ENCODE measurements at regions not wholly inside any gene's neighbourhood (a gene's known extent, or its start where the extent isn't known, plus 50 kb on each side); places are given as distances from the start of the nearest gene placed in this dataset.

DNA sequence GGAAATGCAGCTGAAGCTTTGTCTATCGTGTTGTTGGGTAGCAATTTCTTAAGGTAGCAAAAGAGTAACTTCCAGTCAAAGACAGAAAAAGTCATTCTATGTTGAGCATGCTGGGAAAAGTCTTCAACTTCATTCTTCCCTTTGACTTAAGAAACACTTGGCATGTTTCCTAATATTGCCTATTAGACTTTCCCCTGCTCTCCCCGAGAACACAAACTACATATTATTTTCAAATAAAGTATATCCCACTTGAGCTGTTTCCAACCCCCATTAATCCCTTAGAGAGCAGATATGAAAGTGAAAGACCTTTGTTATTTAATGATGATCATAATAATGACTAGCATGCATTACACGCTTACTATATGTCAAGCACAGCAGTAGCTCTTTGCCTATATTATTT is 136.0 kb upstream of the SPOPL start:
- H3K27me3 ChIP-seq (ENCODE audit: control insufficient read depth in 2 of 2, insufficient read depth in 2 of 2, low read length in 2 of 2) = no peaks in the 10 kb centered on the region
- H3K79me2 ChIP-seq (ENCODE audit: insufficient read depth, low read length) = no peaks in the 10 kb centered on the region
- DNase-seq = no peak
- no peak overlapping the region for H3K27ac ChIP-seq (ENCODE audit: low read depth in 1 of 2, low read length in 2 of 2)
- no peaks in the 10 kb centered on the region for H4K20me1 ChIP-seq (ENCODE audit: insufficient read depth, low read length)
- H3K36me3 ChIP-seq (replicated peaks in 1 of 2; ENCODE audit: control insufficient read depth in 1 of 2, insufficient read depth in 2 of 2, low read length in 2 of 2) = no peaks in the 10 kb centered on the region
- WGBS (ENCODE audit: insufficient coverage) = 80% methylated on average over 1 of the region's 3 CpGs
- H3K4me3 ChIP-seq (replicated peaks in 1 of 3; ENCODE audit: low read depth in 2 of 3, low read length in 3 of 3) = no peak overlapping the region
- no peak overlapping the region for H3K4me2 ChIP-seq (replicated peaks; ENCODE audit: extremely low read depth, low read length, poor library complexity, severe bottlenecking)
- Mint-ChIP-seq H3K4me1 (peaks cover 1% of the 10 kb centered on the region), H3K27ac (no peak overlapping the region), H3K4me3 (no peak overlapping the region), H3K27me3 (ENCODE audit: low read depth in 3 of 3) (peaks cover 0 to 2% (median 0%) of the 10 kb centered on the region in 3 donors), H3K36me3 (no peaks in the 10 kb centered on the region), H3K9me3 (peaks cover 0 to 1% (median 0%) of the 10 kb centered on the region in 7 donors)
- H3K4me1 ChIP-seq (ENCODE audit: control insufficient read depth in 1 of 2, insufficient read depth in 2 of 2, low read length in 2 of 2) = no peaks in the 10 kb centered on the region
- no peaks in the 10 kb centered on the region for H3K9me3 ChIP-seq (replicated peaks in 1 of 2; ENCODE audit: control insufficient read depth in 1 of 2, insufficient read depth in 1 of 2, low read length in 2 of 2)
- H2AFZ ChIP-seq (ENCODE audit: insufficient read depth, low read depth, low read length, poor library complexity, severe bottlenecking) = no peak overlapping the region
- intact Hi-C loops (cut with micrococcal nuclease) = no loop called here
- no peak overlapping the region for H3K9ac ChIP-seq (ENCODE audit: insufficient read depth, low read length, poor library complexity, severe bottlenecking)
- TF ChIP-seq, protein P1, sequence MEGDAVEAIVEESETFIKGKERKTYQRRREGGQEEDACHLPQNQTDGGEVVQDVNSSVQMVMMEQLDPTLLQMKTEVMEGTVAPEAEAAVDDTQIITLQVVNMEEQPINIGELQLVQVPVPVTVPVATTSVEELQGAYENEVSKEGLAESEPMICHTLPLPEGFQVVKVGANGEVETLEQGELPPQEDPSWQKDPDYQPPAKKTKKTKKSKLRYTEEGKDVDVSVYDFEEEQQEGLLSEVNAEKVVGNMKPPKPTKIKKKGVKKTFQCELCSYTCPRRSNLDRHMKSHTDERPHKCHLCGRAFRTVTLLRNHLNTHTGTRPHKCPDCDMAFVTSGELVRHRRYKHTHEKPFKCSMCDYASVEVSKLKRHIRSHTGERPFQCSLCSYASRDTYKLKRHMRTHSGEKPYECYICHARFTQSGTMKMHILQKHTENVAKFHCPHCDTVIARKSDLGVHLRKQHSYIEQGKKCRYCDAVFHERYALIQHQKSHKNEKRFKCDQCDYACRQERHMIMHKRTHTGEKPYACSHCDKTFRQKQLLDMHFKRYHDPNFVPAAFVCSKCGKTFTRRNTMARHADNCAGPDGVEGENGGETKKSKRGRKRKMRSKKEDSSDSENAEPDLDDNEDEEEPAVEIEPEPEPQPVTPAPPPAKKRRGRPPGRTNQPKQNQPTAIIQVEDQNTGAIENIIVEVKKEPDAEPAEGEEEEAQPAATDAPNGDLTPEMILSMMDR (IDR thresholded peaks at IDR 0.05) = no peak

DNA sequence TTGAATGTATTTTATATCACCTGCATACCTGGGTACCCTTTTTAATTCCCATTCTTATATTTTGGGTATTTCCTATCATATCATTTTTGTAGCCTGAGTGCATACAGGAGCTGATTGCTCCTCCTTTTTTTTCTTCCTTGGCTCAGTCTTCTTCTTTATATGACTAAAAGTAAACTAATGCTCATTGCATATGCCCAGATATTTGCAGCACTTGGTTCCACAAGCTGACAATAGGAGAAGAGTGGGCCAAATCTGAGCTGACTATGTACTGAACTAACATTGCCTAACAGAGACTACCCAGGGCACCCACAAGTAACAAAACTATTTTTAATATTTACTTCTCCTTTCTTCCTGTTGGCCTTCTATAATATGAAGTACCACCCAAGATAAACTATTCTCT is 131.7 kb upstream of the SPOPL start:
- DNase-seq = no peak
- Histone ChIP-seq H3K4me1 (ENCODE audit: control insufficient read depth in 1 of 2, insufficient read depth in 2 of 2, low read length in 2 of 2) (no peaks in the 10 kb centered on the region), H3K36me3 (replicated peaks in 1 of 2; ENCODE audit: control insufficient read depth in 1 of 2, insufficient read depth in 2 of 2, low read length in 2 of 2) (no peaks in the 10 kb centered on the region), H3K27me3 (ENCODE audit: control insufficient read depth in 2 of 2, insufficient read depth in 2 of 2, low read length in 2 of 2) (no peaks in the 10 kb centered on the region), H3K9me3 (replicated peaks in 1 of 2; ENCODE audit: control insufficient read depth in 1 of 2, insufficient read depth in 1 of 2, low read length in 2 of 2) (no peaks in the 10 kb centered on the region), H3K79me2 (ENCODE audit: insufficient read depth, low read length) (no peaks in the 10 kb centered on the region), H3K9ac (ENCODE audit: insufficient read depth, low read length, poor library complexity, severe bottlenecking) (no peak overlapping the region), H4K20me1 (ENCODE audit: insufficient read depth, low read length) (no peaks in the 10 kb centered on the region), H3K4me3 (replicated peaks in 1 of 3; ENCODE audit: low read depth in 2 of 3, low read length in 3 of 3) (no peak overlapping the region), H3K27ac (ENCODE audit: low read depth in 1 of 2, low read length in 2 of 2) (no peak overlapping the region), H3K4me2 (replicated peaks; ENCODE audit: extremely low read depth, low read length, poor library complexity, severe bottlenecking) (no peak overlapping the region), H2AFZ (ENCODE audit: insufficient read depth, low read depth, low read length, poor library complexity, severe bottlenecking) (no peak overlapping the region)
- Mint-ChIP-seq H3K4me3 (no peak overlapping the region), H3K4me1 (peaks cover 1% of the 10 kb centered on the region), H3K27ac (no peak overlapping the region), H3K36me3 (no peaks in the 10 kb centered on the region), H3K27me3 (ENCODE audit: low read depth in 3 of 3) (no peaks in the 10 kb centered on the region), H3K9me3 (no peaks in the 10 kb centered on the region)
- TF ChIP-seq, protein P1 (IDR thresholded peaks at IDR 0.05) = no peak
- intact Hi-C loops (cut with micrococcal nuclease) = loop anchor here in 1 of 2 donors (5.0 kb wide), 1 partner anchor 463 kb away; no protein-coding TSS in a partner anchor

All from CD14-positive monocyte (primary cell).